ENCODE measurements at regions not wholly inside any gene's neighbourhood (a gene's known extent, or its start where the extent isn't known, plus 50 kb on each side); places are given as distances from the start of the nearest gene placed in this dataset.

DNA sequence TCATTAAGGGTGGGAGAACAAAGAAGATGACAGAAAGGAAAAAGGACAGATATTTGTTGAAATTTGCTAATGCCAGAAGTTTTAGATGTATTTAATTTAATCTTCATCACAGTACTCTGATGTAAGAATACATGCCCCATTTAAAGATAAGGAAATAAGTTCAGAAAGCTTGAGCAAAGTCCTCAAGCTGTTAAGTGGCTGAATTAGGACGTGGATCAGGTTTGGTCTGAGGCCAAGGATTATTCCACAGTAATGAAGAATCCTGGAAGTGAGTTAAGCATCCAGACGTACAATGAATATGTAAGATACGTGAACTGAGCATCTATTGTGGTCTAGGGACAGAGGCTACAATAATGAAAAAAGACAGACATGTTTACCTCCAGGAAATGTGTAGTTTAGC, 671.3 kb downstream of the PRELID2 start:
- DNase-seq = no peak

DNA sequence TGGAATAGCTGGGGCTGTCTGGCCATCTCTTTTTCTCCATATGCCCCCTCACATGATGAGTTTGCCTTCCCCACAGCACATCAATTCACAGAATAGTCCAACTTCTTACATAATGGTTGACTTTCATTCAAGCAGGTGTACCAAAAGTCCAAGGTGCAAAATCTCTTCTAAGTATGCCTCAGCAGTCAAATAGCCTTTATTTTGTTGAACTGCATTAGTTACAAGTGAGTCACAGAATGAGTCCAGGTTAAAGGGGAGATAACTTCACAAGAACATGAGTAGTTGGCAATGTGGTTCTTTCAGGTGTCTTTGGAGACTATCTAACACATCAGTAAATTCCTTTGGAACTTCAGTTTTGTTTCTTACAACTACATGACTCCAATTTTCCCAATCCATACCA, 672.5 kb downstream of the PRELID2 start:
- no peak for DNase-seq

DNA sequence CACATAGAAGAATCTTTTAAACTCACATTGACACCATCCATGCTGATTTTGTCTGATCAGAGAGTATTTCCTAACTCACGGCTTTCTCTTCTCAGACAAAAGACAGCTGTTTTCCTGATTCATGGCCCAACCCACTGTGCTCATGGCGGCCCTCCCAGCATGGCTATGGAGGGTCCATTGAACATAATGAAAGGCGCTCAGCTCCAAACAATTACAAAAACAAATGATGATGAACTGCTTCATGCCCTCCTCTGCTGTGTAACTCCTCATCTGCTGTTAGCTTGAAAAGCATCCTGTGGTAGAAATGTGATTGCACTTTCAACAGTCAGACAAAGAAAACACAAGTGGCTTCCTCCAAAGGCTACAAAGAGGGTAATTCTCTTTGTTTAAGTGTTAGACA, 673.8 kb downstream of the PRELID2 start:
- no peak for DNase-seq

DNA sequence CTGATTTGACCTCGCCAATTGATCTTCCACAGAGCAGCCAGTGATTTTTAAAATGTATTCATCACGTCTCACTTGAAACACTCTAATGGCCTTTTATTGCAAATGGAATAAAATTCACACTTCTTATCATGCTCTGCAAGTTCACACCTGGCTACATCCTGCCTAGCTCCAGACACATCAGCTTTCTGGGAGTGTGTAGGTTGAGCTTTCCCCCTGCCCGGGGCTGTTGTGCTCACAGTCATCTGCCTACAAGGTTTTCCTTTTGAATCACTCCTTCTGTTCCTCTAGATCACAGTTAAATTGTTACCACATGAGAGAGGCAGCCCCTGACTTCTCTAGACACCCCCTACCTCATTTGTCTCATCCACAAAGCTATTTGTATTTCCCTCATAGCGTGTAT, 674.5 kb downstream of the PRELID2 start:
- no peak for DNase-seq

DNA sequence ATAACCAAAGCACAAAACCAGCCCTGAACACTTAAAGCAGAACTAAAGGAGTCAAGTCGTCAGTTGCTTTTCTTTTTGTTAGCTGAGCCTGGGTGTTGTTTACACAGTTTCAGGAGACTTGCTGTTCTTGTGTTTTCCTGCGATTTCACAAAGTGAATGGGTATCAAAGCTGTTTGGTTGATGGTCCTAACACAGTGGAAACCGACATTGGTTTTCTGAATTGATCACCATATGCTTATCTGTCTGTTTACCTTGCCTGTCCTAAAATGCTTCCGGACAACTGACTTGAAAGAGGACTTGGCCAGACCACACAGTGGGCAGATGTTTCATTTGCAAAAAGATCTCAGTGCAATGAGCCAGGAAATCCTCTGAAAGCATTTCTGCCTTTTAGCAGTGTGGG, 676.4 kb downstream of the PRELID2 start:
- DNase-seq = no peak

DNA sequence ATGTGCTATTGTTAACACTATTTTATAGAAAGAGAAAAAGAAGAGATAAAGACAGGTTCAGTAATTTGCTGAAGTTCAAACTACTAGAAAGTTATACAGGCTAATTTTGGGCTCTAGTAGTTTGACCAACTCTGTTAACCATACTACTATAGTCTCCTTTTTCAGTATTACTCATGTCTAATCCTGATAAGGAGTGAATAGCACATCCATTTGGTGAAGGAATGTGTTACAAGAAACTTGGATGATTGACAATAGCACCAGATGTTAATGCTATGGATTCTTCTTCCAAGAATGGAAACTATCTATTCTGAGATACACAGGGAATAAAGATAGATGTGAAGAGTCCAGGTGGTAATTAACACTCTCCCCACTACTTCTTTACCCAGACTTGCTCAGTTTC, 677.3 kb downstream of the PRELID2 start:
- DNase-seq = no peak

DNA sequence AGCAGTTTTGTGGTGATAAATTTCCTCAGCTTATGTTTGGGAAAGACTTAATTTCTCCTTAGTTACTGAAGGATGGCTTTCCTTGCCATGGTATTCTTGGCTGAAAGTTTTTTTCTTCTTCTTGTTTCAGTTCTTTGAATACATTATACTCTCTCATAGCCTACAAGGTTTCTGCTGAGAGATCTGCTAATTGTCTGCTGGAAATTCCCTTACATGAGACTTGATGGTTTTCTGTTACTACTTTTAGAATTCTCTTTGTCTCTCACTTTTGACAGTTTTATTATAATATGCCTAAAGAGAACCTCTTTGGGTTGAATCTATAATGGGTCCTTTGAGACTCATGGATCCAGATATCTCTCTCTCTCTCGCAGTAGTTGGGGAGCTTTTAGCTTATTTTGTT, 693.6 kb downstream of the PRELID2 start:
- DNase-seq = no peak

DNA sequence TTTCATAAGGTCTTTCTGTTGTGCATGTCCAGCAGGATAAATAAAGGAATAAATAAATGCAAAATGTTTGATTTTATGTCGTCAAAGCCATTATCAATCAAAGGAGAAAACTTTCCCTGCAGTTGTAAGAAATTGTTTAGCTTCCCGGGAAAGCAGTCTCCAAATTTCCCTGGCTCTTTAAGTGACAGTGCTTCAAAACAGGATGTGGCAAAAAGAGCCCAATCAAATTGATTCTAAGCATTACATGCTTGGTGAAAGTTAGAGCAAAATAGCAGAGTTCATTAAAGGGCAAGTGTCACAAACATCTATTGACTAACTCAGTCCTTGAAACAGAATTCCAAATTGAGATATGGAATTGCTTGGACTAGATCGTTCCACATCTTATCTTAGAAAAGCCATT, 704.1 kb downstream of the PRELID2 start:
- no peak for DNase-seq

DNA sequence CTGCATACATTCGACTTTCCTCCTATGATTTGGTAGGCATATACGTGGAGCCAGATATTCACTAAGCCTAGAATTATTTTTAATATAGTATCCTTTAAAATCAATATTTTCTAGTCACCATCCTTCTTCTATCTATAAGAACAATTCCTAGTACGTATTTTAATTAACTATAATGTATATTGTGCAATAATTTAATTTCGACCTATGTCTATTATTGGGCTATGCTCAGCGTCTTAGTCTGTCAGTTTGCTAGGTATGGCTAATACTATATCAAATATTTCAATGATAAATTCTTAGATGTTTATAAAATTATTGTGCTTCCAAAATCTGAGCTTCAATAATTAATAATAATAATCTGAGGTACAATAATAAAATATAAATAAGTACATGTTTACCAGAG, 705.3 kb downstream of the PRELID2 start:
- no peak for DNase-seq

DNA sequence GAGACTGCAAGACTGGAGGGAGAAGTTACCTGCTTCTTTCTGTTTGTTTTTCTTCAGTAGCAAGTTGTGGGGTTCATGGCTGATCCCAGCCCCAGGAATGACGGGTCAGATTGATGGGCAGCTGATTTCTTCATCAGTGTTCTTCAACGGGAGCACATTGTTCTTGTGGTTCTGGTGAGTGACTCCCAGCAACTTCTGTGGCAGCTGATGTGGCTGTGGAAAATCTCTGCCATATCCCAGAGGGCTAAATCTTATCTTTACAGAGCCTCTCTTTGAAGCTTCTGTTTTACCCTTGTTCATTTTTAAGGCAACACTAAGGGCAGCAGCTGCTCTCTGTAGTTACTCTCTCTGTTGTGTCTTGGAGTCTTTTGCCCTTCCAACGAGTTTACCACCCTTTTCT, 710.3 kb downstream of the PRELID2 start:
- no peak for DNase-seq

DNA sequence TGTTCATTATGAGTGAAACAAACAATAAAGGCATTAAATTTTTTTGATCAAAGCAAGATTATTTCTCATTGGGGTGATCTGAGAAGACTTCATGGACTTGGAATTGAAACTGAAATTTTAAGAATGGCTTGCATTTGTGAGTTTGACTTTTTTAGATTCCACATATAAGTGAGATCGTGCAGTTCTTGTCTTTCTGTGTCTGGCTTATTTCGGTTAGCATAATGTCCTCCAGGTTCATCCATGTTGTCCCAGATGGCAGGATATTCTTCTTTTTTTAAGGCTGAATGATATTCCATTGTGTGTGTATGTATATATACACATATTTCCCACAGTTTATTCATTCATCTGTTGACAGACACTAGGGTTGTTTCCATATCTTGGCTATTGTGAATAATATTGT, 716.5 kb downstream of the PRELID2 start:
- DNase-seq = no peak

DNA sequence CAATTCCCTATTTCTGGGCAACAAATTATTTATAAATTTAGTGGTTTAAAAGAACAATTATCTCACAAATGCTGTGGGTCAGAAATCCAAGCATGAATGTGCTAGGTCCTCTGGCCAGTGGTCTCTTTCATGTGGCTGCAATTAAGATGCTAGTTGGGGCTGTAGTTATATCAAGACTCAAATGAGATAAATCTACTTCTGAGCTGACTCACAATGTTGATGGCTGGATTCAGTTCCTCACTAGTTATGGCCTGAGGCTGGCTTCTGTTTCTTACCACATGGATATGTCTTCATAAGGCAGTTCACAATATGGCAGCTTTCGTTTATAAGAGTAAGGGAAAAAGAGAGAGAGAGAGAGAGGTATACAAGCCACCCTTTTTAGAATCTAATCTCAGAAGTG, 717.0 kb downstream of the PRELID2 start:
- DNase-seq = no peak

DNA sequence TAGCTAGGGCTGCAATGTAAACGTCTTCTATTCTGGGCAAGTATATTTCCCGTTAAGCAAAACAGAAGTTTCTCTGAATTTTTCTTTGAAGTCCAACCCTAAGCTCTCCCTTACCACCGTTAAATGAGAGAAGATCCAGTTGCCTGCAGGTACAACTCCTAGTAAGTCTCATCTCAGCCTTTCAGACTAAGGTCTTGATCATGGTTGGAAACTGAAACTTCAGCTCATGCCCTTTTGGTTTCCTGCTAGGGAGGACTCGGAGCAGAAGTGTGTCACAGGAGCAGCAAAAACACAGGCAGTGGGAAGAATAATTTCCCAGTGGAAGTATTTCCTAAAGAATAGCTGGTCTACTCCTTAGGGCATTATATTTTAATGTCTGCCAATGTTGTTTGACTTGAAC, 717.9 kb downstream of the PRELID2 start:
- DNase-seq = no peak

DNA sequence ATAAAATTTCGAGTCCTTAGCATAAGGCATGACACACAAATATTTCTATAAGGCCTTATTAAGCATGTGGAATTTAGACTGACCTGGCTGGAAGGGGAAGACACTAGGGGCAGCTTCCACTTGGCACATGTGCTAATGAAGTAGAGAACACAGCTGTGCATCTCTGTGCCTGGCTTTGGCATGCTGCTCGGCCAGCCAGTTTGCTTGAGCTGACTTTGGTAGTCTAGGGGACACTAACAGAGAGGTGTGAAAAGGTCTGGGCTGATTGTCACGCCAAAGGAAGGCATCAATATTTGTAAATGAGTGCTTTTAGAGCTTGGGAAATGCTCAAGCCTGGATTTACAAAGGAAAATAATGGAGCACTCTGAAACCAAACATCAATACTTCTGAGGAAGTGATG, 723.7 kb downstream of the PRELID2 start:
- DNase-seq = no peak

DNA sequence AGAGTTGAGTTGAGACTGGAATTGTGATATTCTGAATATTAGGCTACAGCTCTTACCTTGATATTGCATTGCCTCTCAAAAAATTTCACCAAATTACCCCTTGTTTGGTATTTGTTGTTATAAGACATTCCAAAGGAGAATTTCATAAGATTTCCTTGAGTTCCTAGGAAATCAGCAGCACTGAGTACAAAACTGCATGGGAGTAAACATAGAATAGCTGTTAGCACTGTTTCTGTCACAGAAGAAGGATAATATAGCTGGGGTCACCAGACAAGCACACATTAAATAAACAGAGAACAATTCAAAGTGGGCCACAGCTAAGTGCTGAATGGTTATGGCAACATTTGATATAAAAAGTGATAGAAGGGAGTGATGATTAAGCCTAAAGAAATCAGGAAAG, 724.3 kb downstream of the PRELID2 start:
- DNase-seq = no peak

DNA sequence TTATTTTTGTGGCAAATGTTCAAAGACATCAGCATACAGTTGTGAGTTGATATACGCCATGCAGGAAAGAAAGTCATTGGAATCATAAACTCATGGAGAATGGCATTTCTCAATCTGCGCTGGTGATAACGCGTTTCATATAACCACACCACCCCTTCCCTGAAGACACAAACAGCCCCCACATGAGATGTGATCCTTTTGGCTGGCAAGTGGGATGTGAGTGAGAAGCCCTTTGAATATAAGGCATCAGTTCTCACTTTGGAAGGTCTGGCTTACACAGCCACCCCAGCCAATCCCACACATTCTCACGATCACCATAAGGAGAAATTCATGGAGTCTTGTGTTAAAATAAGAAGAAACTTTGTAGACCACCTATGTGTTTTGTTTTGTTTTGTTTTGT, 725.0 kb downstream of the PRELID2 start:
- DNase-seq = no peak

DNA sequence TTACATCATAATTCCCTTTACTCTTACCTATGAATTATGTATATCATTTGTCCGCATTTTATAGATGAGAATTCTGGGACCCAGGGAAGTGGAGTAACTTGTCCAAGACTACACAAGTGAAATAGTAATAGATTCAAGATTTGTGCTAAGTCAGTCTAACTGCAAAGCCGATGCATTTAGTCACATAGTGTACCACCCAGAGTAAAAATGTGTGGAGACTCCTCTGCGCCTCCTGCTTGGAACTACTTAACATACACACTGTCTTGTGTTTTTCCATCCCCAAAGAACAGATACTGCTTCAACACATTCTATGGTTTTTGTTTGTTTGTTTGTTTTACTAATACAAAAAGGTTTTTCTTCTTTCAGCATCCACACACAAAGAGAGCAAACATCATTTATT, 729.8 kb downstream of the PRELID2 start:
- DNase-seq = no peak

DNA sequence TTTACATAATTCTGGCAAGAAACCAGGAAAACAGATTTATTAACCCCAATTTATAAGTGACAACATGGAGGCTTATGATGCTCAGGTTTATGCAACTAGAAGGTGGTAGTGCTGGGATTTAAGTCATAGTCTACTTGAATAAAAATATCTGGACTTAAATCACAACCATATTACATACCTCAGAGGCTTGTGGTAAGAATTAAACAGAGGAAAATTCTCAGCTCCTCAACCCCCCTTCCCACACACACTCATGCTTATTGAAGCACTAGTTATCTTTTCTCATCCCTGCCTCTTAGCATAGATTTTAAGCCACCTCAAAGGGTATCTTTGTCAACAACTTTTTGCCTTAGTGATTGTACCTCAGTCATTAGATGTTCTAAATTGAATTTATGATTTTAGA, 731.0 kb downstream of the PRELID2 start:
- no peak for DNase-seq

DNA sequence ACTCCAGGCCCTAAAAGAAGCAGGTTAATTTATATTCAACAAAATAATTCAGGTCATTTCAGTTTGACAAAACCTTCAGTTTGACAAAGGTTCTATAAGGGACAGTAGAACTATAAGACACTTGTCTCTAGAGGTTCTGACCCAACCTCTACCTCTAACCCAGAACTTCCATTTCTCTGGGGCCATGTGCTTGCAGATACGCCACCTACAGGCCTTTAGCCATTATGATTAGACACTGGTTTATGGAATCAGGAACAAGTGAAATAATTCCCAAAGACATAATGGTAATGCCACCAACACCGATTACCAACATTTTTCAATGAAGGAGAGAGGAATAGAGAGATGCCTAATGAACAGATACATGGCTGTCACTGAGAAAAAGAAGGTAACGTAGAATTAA, 733.9 kb downstream of the PRELID2 start:
- DNase-seq = no peak

DNA sequence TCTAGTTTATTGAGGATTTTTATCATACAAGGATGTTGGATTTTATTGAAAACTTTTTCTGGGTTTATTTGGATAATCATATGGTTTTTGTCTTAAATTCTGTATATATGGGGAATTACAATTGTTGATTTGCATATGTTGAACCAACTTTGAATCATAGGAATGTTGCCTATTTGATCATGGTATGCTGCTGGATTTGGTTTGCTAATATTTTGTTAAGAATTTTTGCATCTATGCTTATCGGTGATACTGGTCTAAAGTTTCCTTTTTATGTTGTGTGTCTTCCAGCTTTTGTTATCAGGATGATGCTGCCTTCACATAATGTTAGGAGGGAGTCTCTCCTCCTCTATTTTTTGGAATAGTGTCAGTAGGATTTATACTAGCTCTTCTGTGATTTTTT, 745.0 kb downstream of the PRELID2 start:
- no peak for DNase-seq

DNA sequence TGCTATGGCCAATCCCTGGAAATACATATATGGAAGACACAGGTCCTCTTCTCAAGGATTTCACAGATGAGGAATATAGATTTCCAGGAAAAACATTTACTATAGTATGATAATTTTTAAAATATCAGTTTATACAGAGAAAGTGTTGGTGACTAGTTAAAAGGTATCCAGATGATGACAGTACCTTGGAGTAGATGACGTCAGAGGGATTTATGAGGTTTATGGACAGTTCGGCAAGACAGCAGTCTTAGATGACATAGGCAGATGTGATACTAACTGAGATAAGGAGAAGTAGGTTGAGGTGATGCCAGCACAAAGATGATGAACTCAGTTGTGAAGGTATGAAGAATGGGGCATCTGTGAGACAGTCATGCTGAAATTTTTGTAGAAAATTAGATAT, 750.3 kb downstream of the PRELID2 start:
- no peak for DNase-seq

DNA sequence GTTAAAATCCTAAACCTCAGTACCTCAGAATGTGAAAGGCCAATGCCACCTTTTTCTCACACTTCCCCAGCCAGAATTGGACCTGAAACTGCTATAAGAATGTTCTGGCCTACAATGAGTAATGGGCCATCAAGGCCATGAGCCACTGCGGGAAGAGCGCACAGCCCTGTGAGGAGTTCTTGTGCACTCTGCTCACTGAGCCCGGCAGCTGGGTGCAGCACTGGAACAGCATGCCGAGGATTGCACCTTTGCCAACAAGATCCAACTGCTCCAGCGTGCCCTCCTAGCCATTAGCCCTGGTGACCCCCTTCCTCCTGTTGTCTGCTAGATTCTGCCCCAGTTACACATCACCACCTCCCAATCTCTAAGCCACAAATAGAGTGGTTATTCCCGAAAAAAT, 758.1 kb downstream of the PRELID2 start:
- no peak for DNase-seq

DNA sequence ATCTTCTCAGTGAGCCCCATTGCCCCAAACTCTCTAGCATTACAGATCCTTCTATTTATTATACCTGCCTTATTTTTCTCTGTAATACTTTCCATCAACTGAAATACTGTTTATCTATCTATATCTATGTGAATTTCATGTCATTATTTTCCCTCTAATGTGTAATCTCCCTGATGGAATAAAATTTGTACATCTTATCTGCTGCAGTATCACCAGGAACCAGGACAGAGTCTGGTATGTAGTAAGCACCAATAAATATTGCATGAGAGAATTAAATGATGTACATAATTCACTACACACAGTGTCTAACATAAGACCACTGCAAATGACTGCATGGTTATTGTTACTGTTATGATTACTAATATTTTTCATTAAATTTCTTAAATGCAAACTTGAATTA, 759.1 kb downstream of the PRELID2 start:
- DNase-seq = no peak

DNA sequence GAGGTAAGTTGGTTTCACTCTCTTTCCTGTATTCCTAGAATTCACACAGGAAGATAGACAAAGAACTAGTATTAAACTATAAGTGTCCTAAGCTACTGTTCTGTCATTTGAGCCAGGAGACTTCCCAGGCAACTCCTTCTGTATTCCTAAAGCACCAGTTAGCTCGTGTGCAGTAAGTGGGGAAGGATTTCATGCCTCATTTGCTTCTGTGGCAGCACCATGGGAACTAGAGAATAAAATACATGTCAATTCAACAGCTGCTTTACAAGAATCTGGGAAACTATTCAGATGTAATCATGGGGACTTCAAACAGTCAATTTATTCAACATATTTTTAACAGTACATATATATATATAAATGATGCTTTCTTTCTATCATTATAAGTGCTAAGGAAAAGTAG, 762.3 kb downstream of the PRELID2 start:
- no peak for DNase-seq

DNA sequence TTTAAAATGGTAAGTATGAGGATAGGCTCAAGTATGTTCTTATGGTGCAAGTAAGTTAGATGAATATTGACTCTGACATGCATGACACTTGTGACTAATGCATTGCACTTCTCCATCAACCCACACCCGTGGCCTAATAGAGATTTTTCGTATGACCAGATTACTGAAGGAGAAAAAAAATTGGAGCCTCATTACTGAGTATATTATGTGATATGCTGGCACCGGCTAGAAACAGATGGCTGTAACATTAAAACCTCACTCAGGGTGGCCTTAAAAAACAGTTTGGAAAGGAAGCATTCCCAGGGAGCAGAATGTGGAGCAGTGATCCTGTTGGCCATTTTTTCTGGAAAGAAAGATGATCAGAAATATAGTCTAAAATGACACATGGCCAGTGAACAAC, 766.4 kb downstream of the PRELID2 start:
- DNase-seq = no peak

DNA sequence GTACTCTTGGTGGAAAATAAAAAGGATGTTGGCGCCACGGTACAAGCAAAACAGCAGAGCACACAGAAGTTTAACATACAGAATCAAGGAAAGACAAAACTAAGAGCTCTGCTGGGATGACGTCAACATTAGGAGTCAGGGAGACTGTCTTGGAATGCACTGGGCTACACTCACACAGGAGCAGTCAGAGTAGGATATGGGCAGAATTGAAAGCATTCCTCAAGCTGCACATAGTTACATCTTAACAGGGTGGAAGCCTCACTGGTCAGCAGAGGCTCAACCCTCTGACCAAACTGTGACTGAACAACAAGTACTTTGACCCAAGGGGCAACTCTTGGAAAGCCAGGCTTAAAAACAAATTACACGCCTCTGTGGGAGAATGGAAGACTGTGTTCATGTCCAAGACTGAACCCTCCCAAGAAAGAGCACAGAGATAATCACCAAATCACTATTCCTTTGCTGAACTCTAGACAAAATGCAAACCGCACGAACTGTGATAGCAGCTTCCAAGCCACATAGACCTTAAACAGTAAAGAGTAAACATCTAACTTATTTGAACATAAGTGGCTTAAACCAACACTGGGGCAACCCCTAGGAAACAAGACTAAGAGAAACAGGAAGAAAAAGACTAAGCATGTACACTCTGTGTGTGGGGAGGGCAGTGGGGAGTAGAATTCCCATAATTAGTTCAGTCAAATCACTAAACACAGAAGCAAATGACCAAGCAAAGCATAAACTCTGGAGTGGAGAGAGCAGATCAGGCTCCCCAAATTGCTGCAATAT, 772.7 kb downstream of the PRELID2 start:
- no peak for DNase-seq
